H1 (cell line): ENCODE measurements at regions not wholly inside any gene's neighbourhood (a gene's known extent, or its start where the extent isn't known, plus 50 kb on each side); places are given as distances from the start of the nearest gene placed in this dataset.

ENCODE experiments used
- CTCF ChIA-PET: fragments of 300-600 bp; sonication (Branson Sonifier 250); formaldehyde crosslinking; loops from one replicate; lab custom pipeline; 2021; ENCODE audit not compliant: partially characterized antibody; lab: Charles Lee
- POLR2A ChIA-PET: fragments of 300-600 bp; sonication (Branson Sonifier 250); formaldehyde crosslinking; loops from one replicate; lab custom pipeline; 2021; ENCODE audit warnings: inconsistent platforms; ENCODE audit not compliant: partially characterized antibody; lab: Charles Lee
- DNase-seq, 2 experiments: peaks; one replicate each; pipeline versions ENCODE4 v3.0.0 to v3.0.0-alpha.2; 2010 to 2022; ENCODE audit warnings: low spot score in 2 of 2, low read depth in 1 of 2, mixed read lengths in 1 of 2
- FAIRE-seq: peaks from 2 replicates; lab custom pipeline; 2011; peaks lifted over from hg19 to GRCh38; lab: Jason Lieb, UNC
- H2AFZ ChIP-seq: 2 replicates; pipeline ENCODE4 v1.8.1; 2012; ENCODE audit warnings: low read length, inconsistent platforms
- H2AK5ac ChIP-seq: 2 replicates; pipeline ENCODE4 v1.6.1; 2013; ENCODE audit warnings: low read depth, low read length
- H2BK120ac ChIP-seq: replicated peaks from 2 replicates; pipeline ENCODE3; 2013; ENCODE audit warnings: low read depth, low read length, inconsistent platforms
- H2BK12ac ChIP-seq: 2 replicates; pipeline ENCODE4 v1.6.1; 2013; ENCODE audit warnings: low read depth, low read length
- H2BK15ac ChIP-seq: 2 replicates; pipeline ENCODE4 v1.6.1; 2013; ENCODE audit warnings: low read length
- H2BK20ac ChIP-seq: 2 replicates; pipeline ENCODE4 v1.6.1; 2013; ENCODE audit warnings: low read length
- H2BK5ac ChIP-seq: 2 replicates; pipeline ENCODE4 v1.6.1; 2013; ENCODE audit warnings: low read depth, low read length
- H3K14ac ChIP-seq: 2 replicates; pipeline ENCODE4 v1.6.1; 2013; ENCODE audit warnings: inconsistent platforms; ENCODE audit not compliant: insufficient read length
- H3K18ac ChIP-seq: 2 replicates; pipeline ENCODE4 v1.6.1; 2013; ENCODE audit warnings: low read length; ENCODE audit errors: extremely low read depth
- H3K23ac ChIP-seq: 2 replicates; pipeline ENCODE4 v1.6.1; 2013; ENCODE audit warnings: inconsistent platforms; ENCODE audit not compliant: insufficient read length
- H3K23me2 ChIP-seq: 2 replicates; pipeline ENCODE4 v1.6.1; 2013; ENCODE audit warnings: low read depth, low read length
- H3K27ac ChIP-seq: 2 replicates; pipeline ENCODE4 v1.6.1; 2011; ENCODE audit warnings: low read depth, low read length, inconsistent platforms
- H3K27me3 ChIP-seq, 4 experiments: replicated peaks in 1 of 4; 1 replicate in 1 of 4; 2 replicates in 3 of 4; pipeline versions ENCODE4 v1.6.1 to v1.8.1; 2011 to 2013; ENCODE audit warnings: low read length in 3 of 4, mild to moderate bottlenecking in 3 of 4, inconsistent platforms in 2 of 4, mixed read lengths in 2 of 4, moderate library complexity in 1 of 4; ENCODE audit not compliant: control insufficient read depth in 3 of 4, insufficient read depth in 3 of 4; ENCODE audit errors: extremely low read depth in 1 of 4
- H3K36me3 ChIP-seq, 4 experiments: 2 replicates each; pipeline versions ENCODE4 v1.6.1 to v1.8.1; 2011 to 2013; ENCODE audit warnings: mild to moderate bottlenecking in 4 of 4, low read length in 3 of 4, moderate library complexity in 2 of 4, control low read depth in 1 of 4, inconsistent platforms in 1 of 4; ENCODE audit not compliant: insufficient read depth in 4 of 4, control insufficient read depth in 2 of 4
- H3K4ac ChIP-seq: replicated peaks from 2 replicates; pipeline ENCODE3; 2013; ENCODE audit warnings: low read length, low read depth, mixed read lengths, inconsistent platforms; ENCODE audit not compliant: insufficient read length
- H3K4me1 ChIP-seq, 4 experiments: replicated peaks in 1 of 4; 1 replicate in 1 of 4; 2 replicates in 3 of 4; pipeline versions ENCODE4 v1.6.1 to v1.8.1; 2011 to 2013; ENCODE audit warnings: low read length in 3 of 4, inconsistent platforms in 2 of 4, mixed read lengths in 1 of 4; ENCODE audit not compliant: insufficient read depth in 4 of 4, control insufficient read depth in 3 of 4
- H3K4me2 ChIP-seq, 2 experiments: 2 replicates each; pipeline versions ENCODE4 v1.6.1 to v1.8.1; 2011 to 2013; ENCODE audit warnings: low read depth in 2 of 2, low read length in 2 of 2, control low read depth in 1 of 2, inconsistent platforms in 1 of 2, mild to moderate bottlenecking in 1 of 2; ENCODE audit not compliant: insufficient read depth in 1 of 2
- H3K4me3 ChIP-seq, 4 experiments: fragments of 200-600, 300-600 bp in 1 of 4; sonication (generic), shearing (Covaris generic), sonication (Bioruptor Twin) in 1 of 4; 2 replicates each; pipeline versions ENCODE4 v1.5.1 to v1.8.1; 2011 to 2016; ENCODE audit warnings: low read length in 4 of 4, low read depth in 3 of 4, control low read depth in 2 of 4, inconsistent platforms in 2 of 4, mild to moderate bottlenecking in 2 of 4, mixed read lengths in 1 of 4, moderate library complexity in 1 of 4; ENCODE audit not compliant: insufficient read depth in 2 of 4; ENCODE audit errors: extremely low read depth in 1 of 4
- H3K56ac ChIP-seq: replicated peaks from 2 replicates; pipeline ENCODE3; 2013; ENCODE audit warnings: low read depth, mild to moderate bottlenecking, mixed read lengths, low read length, inconsistent platforms; ENCODE audit not compliant: insufficient read length
- H3K79me1 ChIP-seq: 2 replicates; pipeline ENCODE4 v1.6.1; 2013; ENCODE audit warnings: low read depth, low read length, control low read depth
- H3K79me2 ChIP-seq, 2 experiments: 2 replicates each; pipeline versions ENCODE4 v1.6.1 to v1.8.1; 2012 to 2013; ENCODE audit warnings: low read length in 2 of 2, mild to moderate bottlenecking in 2 of 2, inconsistent platforms in 1 of 2; ENCODE audit not compliant: insufficient read depth in 2 of 2, control insufficient read depth in 1 of 2
- H3K9ac ChIP-seq, 4 experiments: replicated peaks in 1 of 4; 1 replicate in 1 of 4; 2 replicates in 3 of 4; pipeline versions ENCODE4 v1.6.1 to v1.8.1; 2011 to 2013; ENCODE audit warnings: low read depth in 3 of 4, low read length in 3 of 4, control low read depth in 2 of 4, mild to moderate bottlenecking in 2 of 4, moderate library complexity in 2 of 4, inconsistent platforms in 1 of 4; ENCODE audit errors: extremely low read depth in 1 of 4
- H3K9me3 ChIP-seq, 2 experiments: 2 replicates each; pipeline versions ENCODE4 v1.6.1 to v1.8.1; 2012 to 2013; ENCODE audit warnings: mild to moderate bottlenecking in 2 of 2, moderate library complexity in 2 of 2, control low read depth in 1 of 2, inconsistent platforms in 1 of 2, low read depth in 1 of 2, low read length in 1 of 2, mixed read lengths in 1 of 2; ENCODE audit not compliant: insufficient read depth in 2 of 2
- H4K20me1 ChIP-seq, 2 experiments: replicated peaks in 1 of 2; 2 replicates each; pipeline versions ENCODE3 to v1.8.1; 2011 to 2013; ENCODE audit warnings: inconsistent platforms in 2 of 2, low read length in 2 of 2, mild to moderate bottlenecking in 1 of 2; ENCODE audit not compliant: insufficient read depth in 2 of 2, control insufficient read depth in 1 of 2
- H4K5ac ChIP-seq: 2 replicates; pipeline ENCODE4 v1.6.1; 2013; ENCODE audit warnings: low read length, low read depth, mixed read lengths, inconsistent platforms; ENCODE audit not compliant: insufficient read length
- H4K8ac ChIP-seq: 2 replicates; pipeline ENCODE4 v1.8.0; 2013; ENCODE audit warnings: mild to moderate bottlenecking, moderate library complexity, low read length, inconsistent platforms; ENCODE audit not compliant: insufficient read depth; ENCODE audit errors: extremely low read depth
- H4K91ac ChIP-seq: replicated peaks from 2 replicates; pipeline ENCODE3; 2013; ENCODE audit warnings: low read length, mixed read lengths, inconsistent platforms; ENCODE audit not compliant: insufficient read length
- BACH1 ChIP-seq: IDR thresholded peaks from 2 replicates; pipeline ENCODE4 v1.6.1; 2012; ENCODE audit warnings: low read length, improper control_type of control experiment
- CEBPB ChIP-seq: IDR thresholded peaks from 2 replicates; pipeline ENCODE4 v1.6.1; 2012; ENCODE audit warnings: low read depth, low read length
- CREB1 ChIP-seq: IDR thresholded peaks from 2 replicates; pipeline ENCODE4 v1.6.1; 2012; ENCODE audit warnings: inconsistent platforms
- EZH2 ChIP-seq: fragments of 200-600 bp; sonication (generic); IDR thresholded peaks from 2 replicates; pipeline ENCODE4 v1.7.1; 2012; ENCODE audit warnings: low read depth, mild to moderate bottlenecking, moderate library complexity, low read length, inconsistent platforms; ENCODE audit not compliant: severe bottlenecking
- GABPA ChIP-seq: IDR thresholded peaks from 2 replicates; pipeline ENCODE4 v1.6.1; 2011; ENCODE audit warnings: mild to moderate bottlenecking, low read length, moderate library complexity, borderline replicate concordance; ENCODE audit not compliant: insufficient read depth
- POLR2A ChIP-seq, 2 experiments: IDR thresholded peaks; 1 replicate in 1 of 2; 2 replicates in 1 of 2; pipeline ENCODE4 v1.6.1; 2011; ENCODE audit warnings: low read depth in 2 of 2, low read length in 2 of 2, mild to moderate bottlenecking in 2 of 2; ENCODE audit errors: control extremely low read depth in 1 of 2
- RNF2 ChIP-seq: fragments of 200-900, 300-1000 bp; sonication (generic); IDR thresholded peaks from 2 replicates; pipeline ENCODE4 v1.7.1; 2016; ENCODE audit warnings: borderline replicate concordance, low read depth, mild to moderate bottlenecking, antibody characterized with exemption, low read length; ENCODE audit not compliant: poor library complexity, severe bottlenecking; ENCODE audit errors: missing control alignments
- RXRA ChIP-seq: IDR thresholded peaks from 2 replicates; pipeline ENCODE4 v1.6.1; 2011; ENCODE audit warnings: low read depth, mild to moderate bottlenecking, low read length, moderate library complexity; ENCODE audit not compliant: insufficient read depth
- TCF12 ChIP-seq: IDR thresholded peaks from 2 replicates; pipeline ENCODE4 v1.6.1; 2011; ENCODE audit warnings: low read depth, mild to moderate bottlenecking, low read length
- ZNF274 ChIP-seq: IDR thresholded peaks from 2 replicates; pipeline ENCODE4 v1.7.0; 2012; ENCODE audit warnings: low read length, borderline replicate concordance; ENCODE audit errors: extremely low read depth
- WGBS, 2 experiments: shearing (Covaris generic) in 1 of 2; methylation state at CpG; one replicate each; pipeline versions ENCODE4 v1.1.6 to v1.1.7; 2013 to 2015; ENCODE audit warnings: low lambda C conversion rate in 2 of 2, mixed read lengths in 2 of 2, inconsistent platforms in 1 of 2, low coverage in 1 of 2, missing lambda C conversion rate in 1 of 2; ENCODE audit not compliant: insufficient replicate concordance in 2 of 2, insufficient coverage in 1 of 2, insufficient read length in 1 of 2; ENCODE audit errors: extremely low coverage in 1 of 2, missing lambda C conversion rate in 1 of 2; 5-methylcytosine and 5-hydroxymethylcytosine counted together
- TF ChIP-seq, protein P1 (sequence below): IDR thresholded peaks from 2 replicates; pipeline ENCODE4 v1.6.1; 2012; ENCODE audit warnings: low read length, inconsistent platforms

DNA sequence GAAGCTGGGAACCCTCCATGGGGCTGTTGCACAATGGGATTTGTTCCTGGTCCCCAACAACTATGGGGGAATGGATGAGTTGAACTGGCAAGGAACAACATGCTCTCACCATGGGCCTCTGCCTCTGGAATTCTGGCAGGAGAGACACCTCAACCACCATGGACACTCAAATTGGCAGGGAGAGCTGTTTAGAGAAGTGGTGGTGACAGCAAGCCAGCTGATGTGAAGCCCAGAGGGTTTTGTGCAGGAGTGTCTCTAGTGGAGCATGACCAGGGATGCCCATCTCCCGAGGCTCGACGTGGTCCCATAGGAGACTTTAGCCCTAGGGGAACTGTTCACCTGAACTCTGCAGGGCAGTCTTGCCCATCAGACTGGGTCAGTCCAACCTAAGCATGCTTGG is 345.2 kb upstream of the CCDC196 start:
- Histone ChIP-seq H3K4ac (no peak overlapping the region), H3K27me3 (no peaks in the 10 kb centered on the region; a peak in 1 of 7 replicates), H3K23me2 (no peaks in the 10 kb centered on the region; the same call in 1 of the 2 replicates), H3K9ac (no peak overlapping the region), H2BK20ac (no peak overlapping the region), H4K20me1 (no peaks in the 10 kb centered on the region), H3K23ac (no peak overlapping the region), H3K27ac (no peak overlapping the region), H2AFZ (no peak overlapping the region), H3K79me1 (no peaks in the 10 kb centered on the region), H3K14ac (no peak overlapping the region), H2BK15ac (no peak overlapping the region), H2BK120ac (no peak overlapping the region), H3K18ac (no peak overlapping the region), H4K8ac (no peak overlapping the region), H2BK5ac (no peak overlapping the region), H4K91ac (no peak overlapping the region), H3K56ac (no peak overlapping the region), H2BK12ac (no peak overlapping the region), H3K79me2 (no peaks in the 10 kb centered on the region), H3K4me1 (no peaks in the 10 kb centered on the region), H2AK5ac (no peak overlapping the region), H3K4me3 (no peak overlapping the region), H4K5ac (no peak overlapping the region), H3K9me3 (no peaks in the 10 kb centered on the region), H3K36me3 (no peaks in the 10 kb centered on the region), H3K4me2 (no peak overlapping the region)
- POLR2A ChIA-PET = no interaction called here
- 90% methylated on average over 3 of the region's 3 CpGs; no CpG with 5 or more reads in 1 of the 2 experiments for WGBS, 2 experiments
- DNase-seq (no peak), FAIRE-seq (no peak)
- TF ChIP-seq GABPA = no peak
- TF ChIP-seq EZH2 = no peak
- TF ChIP-seq POLR2A (IDR thresholded peaks at IDR 0.05; ENCODE audit: control extremely low read depth in 1 of 2, low read depth in 2 of 2, low read length in 2 of 2) = no peak
- TF ChIP-seq CREB1 = no peak
- TF ChIP-seq, protein P1, sequence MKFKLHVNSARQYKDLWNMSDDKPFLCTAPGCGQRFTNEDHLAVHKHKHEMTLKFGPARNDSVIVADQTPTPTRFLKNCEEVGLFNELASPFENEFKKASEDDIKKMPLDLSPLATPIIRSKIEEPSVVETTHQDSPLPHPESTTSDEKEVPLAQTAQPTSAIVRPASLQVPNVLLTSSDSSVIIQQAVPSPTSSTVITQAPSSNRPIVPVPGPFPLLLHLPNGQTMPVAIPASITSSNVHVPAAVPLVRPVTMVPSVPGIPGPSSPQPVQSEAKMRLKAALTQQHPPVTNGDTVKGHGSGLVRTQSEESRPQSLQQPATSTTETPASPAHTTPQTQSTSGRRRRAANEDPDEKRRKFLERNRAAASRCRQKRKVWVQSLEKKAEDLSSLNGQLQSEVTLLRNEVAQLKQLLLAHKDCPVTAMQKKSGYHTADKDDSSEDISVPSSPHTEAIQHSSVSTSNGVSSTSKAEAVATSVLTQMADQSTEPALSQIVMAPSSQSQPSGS = no peak
- no peak for TF ChIP-seq TCF12
- no peak for TF ChIP-seq RNF2
- no peak for TF ChIP-seq ZNF274
- no peak for TF ChIP-seq RXRA
- no peak for TF ChIP-seq BACH1
- TF ChIP-seq CEBPB = no peak
- CTCF ChIA-PET = no interaction called here
